Neural cell (in vitro differentiated cells): ENCODE measurements at regions not wholly inside any gene's neighbourhood (a gene's known extent, or its start where the extent isn't known, plus 50 kb on each side); places are given as distances from the start of the nearest gene placed in this dataset.

Experiments
- H2AFZ ChIP-seq: fragments of 200-600, 300-800 bp; sonication (generic), shearing (Covaris generic); 2 replicates; pipeline ENCODE4 v1.6.0; 2014; ENCODE audit warnings: low read depth, mild to moderate bottlenecking, antibody characterized with exemption, low read length, moderate library complexity
- H3F3A ChIP-seq: fragments of 200-600 bp; shearing (Covaris generic); 2 replicates; pipeline ENCODE4 v1.6.1; 2016; ENCODE audit warnings: mild to moderate bottlenecking, moderate library complexity, mixed read lengths, antibody characterized with exemption, low read length; ENCODE audit not compliant: insufficient read depth, poor library complexity, severe bottlenecking
- H3K27ac ChIP-seq: fragments of 200-600, 300-800 bp; sonication (generic), shearing (Covaris generic); 2 replicates; pipeline ENCODE4 v1.5.1; 2014; ENCODE audit warnings: mild to moderate bottlenecking, low read length, moderate library complexity
- H3K27me3 ChIP-seq: fragments of 300-800, 200-600 bp; sonication (generic), shearing (Covaris generic); 2 replicates; pipeline ENCODE4 v1.6.0; 2014; ENCODE audit warnings: mild to moderate bottlenecking, low read depth, low read length, moderate library complexity; ENCODE audit not compliant: insufficient read depth
- H3K36me3 ChIP-seq: fragments of 300-800, 200-600 bp; sonication (generic), shearing (Covaris generic); 2 replicates; pipeline ENCODE4 v1.5.1; 2014; ENCODE audit warnings: mild to moderate bottlenecking, antibody characterized with exemption, low read length, moderate library complexity; ENCODE audit not compliant: insufficient read depth
- H3K4me2 ChIP-seq: fragments of 300-800, 200-600 bp; sonication (generic), shearing (Covaris generic); 2 replicates; pipeline ENCODE4 v1.6.0; 2014; ENCODE audit warnings: mild to moderate bottlenecking, low read length
- H3K4me3 ChIP-seq: fragments of 300-800, 200-600 bp; sonication (generic), shearing (Covaris generic); 2 replicates; pipeline ENCODE4 v1.5.1; 2014; ENCODE audit warnings: mild to moderate bottlenecking, low read length, moderate library complexity
- H3K79me2 ChIP-seq: fragments of 200-600 bp; shearing (Covaris generic); replicated peaks from 2 replicates; pipeline ENCODE4 v1.6.0; 2014; ENCODE audit warnings: mild to moderate bottlenecking, low read length, moderate library complexity; ENCODE audit not compliant: insufficient read depth
- H3K9ac ChIP-seq: fragments of 300-800, 200-600 bp; sonication (generic), shearing (Covaris generic); 2 replicates; pipeline ENCODE4 v1.6.1; 2016; ENCODE audit warnings: mild to moderate bottlenecking, low read length, mixed read lengths
- H3K9me2 ChIP-seq: fragments of 200-600 bp; shearing (Covaris generic); 2 replicates; pipeline ENCODE4 v1.6.1; 2016; ENCODE audit warnings: mild to moderate bottlenecking, low read length, mixed read lengths; ENCODE audit not compliant: insufficient read depth
- H3K9me3 ChIP-seq: fragments of 200-600, 300-800 bp; sonication (generic), shearing (Covaris generic); 2 replicates; pipeline ENCODE4 v1.6.1; 2016; ENCODE audit warnings: mild to moderate bottlenecking, mixed run types, low read length, moderate library complexity, mixed read lengths
- H4K20me1 ChIP-seq: fragments of 200-600 bp; shearing (Covaris generic); 2 replicates; pipeline ENCODE4 v1.6.1; 2016; ENCODE audit warnings: mild to moderate bottlenecking, mixed run types; ENCODE audit not compliant: insufficient read depth
- CTCF ChIP-seq: fragments of 450-650 bp; IDR thresholded peaks from 2 replicates; pipeline ENCODE4 v1.5.1; 2014; ENCODE audit warnings: antibody characterized with exemption, mild to moderate bottlenecking, moderate library complexity; ENCODE audit not compliant: poor library complexity, severe bottlenecking
- EP300 ChIP-seq: fragments of 450-650 bp; conservative IDR thresholded peaks from 2 replicates; pipeline ENCODE4 v1.6.1; 2014; ENCODE audit warnings: antibody characterized with exemption, mild to moderate bottlenecking, moderate library complexity; ENCODE audit not compliant: poor library complexity, severe bottlenecking
- EZH2 ChIP-seq: fragments of 200-600, 300-800 bp; shearing (Covaris generic), sonication (generic); IDR thresholded peaks from 2 replicates; pipeline ENCODE4 v1.6.1; 2014; ENCODE audit warnings: antibody characterized with exemption, low read length, borderline replicate concordance, mild to moderate bottlenecking; ENCODE audit not compliant: insufficient read depth, poor library complexity, severe bottlenecking
- MXI1 ChIP-seq: fragments of 450-650 bp; conservative IDR thresholded peaks from 2 replicates; pipeline ENCODE4 v1.6.1; 2014; ENCODE audit warnings: antibody characterized with exemption, mild to moderate bottlenecking; ENCODE audit not compliant: poor library complexity, severe bottlenecking
- POLR2AphosphoS5 ChIP-seq: IDR thresholded peaks from 2 replicates; pipeline ENCODE4 v1.6.1; 2012
- RAD21 ChIP-seq: fragments of 450-650 bp; conservative IDR thresholded peaks from 2 replicates; pipeline ENCODE4 v1.6.1; 2014; ENCODE audit warnings: antibody characterized with exemption, mild to moderate bottlenecking, moderate library complexity
- SMC3 ChIP-seq: fragments of 450-650 bp; conservative IDR thresholded peaks from 2 replicates; pipeline ENCODE4 v1.6.1; 2014; ENCODE audit warnings: antibody characterized with exemption, mild to moderate bottlenecking, moderate library complexity; ENCODE audit not compliant: poor library complexity
- TAF1 ChIP-seq: IDR thresholded peaks from 2 replicates; pipeline ENCODE4 v1.6.1; 2012; ENCODE audit warnings: low read depth
- TF ChIP-seq, protein P1 (sequence below): IDR thresholded peaks from 2 replicates; pipeline ENCODE4 v1.6.1; 2012; ENCODE audit warnings: borderline replicate concordance

- H3F3A ChIP-seq, result no peaks in the 10 kb centered on the region
- no peak overlapping the region for H3K9ac ChIP-seq
- no peak overlapping the region for H3K4me3 ChIP-seq
- H3K9me2 ChIP-seq, result no peaks in the 10 kb centered on the region
- no peak overlapping the region for H2AFZ ChIP-seq
- no peaks in the 10 kb centered on the region for H3K36me3 ChIP-seq
- no peaks in the 10 kb centered on the region for H4K20me1 ChIP-seq
- no peaks in the 10 kb centered on the region for H3K27me3 ChIP-seq
- no peak overlapping the region for H3K27ac ChIP-seq
- TF ChIP-seq TAF1 (no peak), SMC3 (no peak), EP300 (no peak), POLR2AphosphoS5 (no peak), MXI1 (no peak), CTCF (no peak), EZH2 (no peak), RAD21 (no peak)
- TF ChIP-seq, protein P1, sequence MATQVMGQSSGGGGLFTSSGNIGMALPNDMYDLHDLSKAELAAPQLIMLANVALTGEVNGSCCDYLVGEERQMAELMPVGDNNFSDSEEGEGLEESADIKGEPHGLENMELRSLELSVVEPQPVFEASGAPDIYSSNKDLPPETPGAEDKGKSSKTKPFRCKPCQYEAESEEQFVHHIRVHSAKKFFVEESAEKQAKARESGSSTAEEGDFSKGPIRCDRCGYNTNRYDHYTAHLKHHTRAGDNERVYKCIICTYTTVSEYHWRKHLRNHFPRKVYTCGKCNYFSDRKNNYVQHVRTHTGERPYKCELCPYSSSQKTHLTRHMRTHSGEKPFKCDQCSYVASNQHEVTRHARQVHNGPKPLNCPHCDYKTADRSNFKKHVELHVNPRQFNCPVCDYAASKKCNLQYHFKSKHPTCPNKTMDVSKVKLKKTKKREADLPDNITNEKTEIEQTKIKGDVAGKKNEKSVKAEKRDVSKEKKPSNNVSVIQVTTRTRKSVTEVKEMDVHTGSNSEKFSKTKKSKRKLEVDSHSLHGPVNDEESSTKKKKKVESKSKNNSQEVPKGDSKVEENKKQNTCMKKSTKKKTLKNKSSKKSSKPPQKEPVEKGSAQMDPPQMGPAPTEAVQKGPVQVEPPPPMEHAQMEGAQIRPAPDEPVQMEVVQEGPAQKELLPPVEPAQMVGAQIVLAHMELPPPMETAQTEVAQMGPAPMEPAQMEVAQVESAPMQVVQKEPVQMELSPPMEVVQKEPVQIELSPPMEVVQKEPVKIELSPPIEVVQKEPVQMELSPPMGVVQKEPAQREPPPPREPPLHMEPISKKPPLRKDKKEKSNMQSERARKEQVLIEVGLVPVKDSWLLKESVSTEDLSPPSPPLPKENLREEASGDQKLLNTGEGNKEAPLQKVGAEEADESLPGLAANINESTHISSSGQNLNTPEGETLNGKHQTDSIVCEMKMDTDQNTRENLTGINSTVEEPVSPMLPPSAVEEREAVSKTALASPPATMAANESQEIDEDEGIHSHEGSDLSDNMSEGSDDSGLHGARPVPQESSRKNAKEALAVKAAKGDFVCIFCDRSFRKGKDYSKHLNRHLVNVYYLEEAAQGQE, result no peak
- H3K4me2 ChIP-seq, result no peak overlapping the region
- H3K79me2 ChIP-seq, result no peaks in the 10 kb centered on the region
- no peaks in the 10 kb centered on the region for H3K9me3 ChIP-seq
These were observed 50.0 kb upstream of the PITRM1 start for GRCh38 chr10:3222626-3223025.
